ENCODE measurements at regions not wholly inside any gene's neighbourhood (a gene's known extent, or its start where the extent isn't known, plus 50 kb on each side); places are given as distances from the start of the nearest gene placed in this dataset.

GRCh38 chr5:74380193-74380592 lies 260.3 kb downstream of the ENC1 start:
- no TSS peak for BruUV-seq (replicated peaks)
- dilution Hi-C loops (cut with MboI; ENCODE audit: extremely low pct_ligation_motif_present, low sequenced_read_pairs), result no loop called here
- CTCF ChIA-PET, result interaction anchor here (0.9 to 1.4 kb wide), 5 partner anchors 12 to 84 kb away, joined by 3 to 6 read pairs (median 4); no protein-coding TSS in a partner anchor

More at GRCh38 chr5:74380193-74380592, 260.3 kb downstream of the ENC1 start:
- Histone ChIP-seq H3K27me3 (ENCODE audit: control insufficient read depth in 2 of 2, insufficient read depth in 2 of 2, low read length in 2 of 2) (peaks cover 0 to 3% of the 10 kb centered on the region in 2 experiments), H3K36me3 (ENCODE audit: control insufficient read depth in 2 of 2, extremely low read depth in 1 of 2, insufficient read depth in 2 of 2, low read length in 2 of 2) (no peaks in the 10 kb centered on the region), H3K4me3 (replicated peaks in 1 of 3; ENCODE audit: insufficient read depth in 1 of 3, low read depth in 1 of 3, low read length in 3 of 3) (no peak overlapping the region), H3K79me2 (ENCODE audit: control insufficient read depth, insufficient read depth, low read length) (no peaks in the 10 kb centered on the region), H3K9me3 (replicated peaks; ENCODE audit: control insufficient read depth, insufficient read depth, low read length) (no peaks in the 10 kb centered on the region), H3K4me1 (ENCODE audit: control insufficient read depth, extremely low read depth, insufficient read depth, low read length) (no peaks in the 10 kb centered on the region), H4K20me1 (replicated peaks; ENCODE audit: control insufficient read depth, extremely low read depth, insufficient read depth, low read length) (no peaks in the 10 kb centered on the region), H3K9ac (replicated peaks; ENCODE audit: extremely low read depth, insufficient read depth, low read length) (no peak overlapping the region), H2AFZ (ENCODE audit: low read depth, low read length) (no peak overlapping the region), H3K9me1 (replicated peaks; ENCODE audit: control insufficient read depth, extremely low read depth, insufficient read depth, low read length) (no peaks in the 10 kb centered on the region), H3K4me2 (ENCODE audit: insufficient read depth, low read length) (no peak overlapping the region), H3K27ac (ENCODE audit: insufficient read depth, low read depth, low read length) (no peak overlapping the region)
- POLR2A ChIA-PET, result no interaction called here
- TF ChIP-seq CTCF (IDR thresholded peaks at IDR 0.05; ENCODE audit: extremely low read depth in 1 of 2, insufficient read depth in 1 of 2, low read depth in 1 of 2, low read length in 2 of 2) (no peak), GATA2 (IDR thresholded peaks at IDR 0.05; ENCODE audit: insufficient read depth, insufficient read length, low read depth, low read length) (no peak), FOS (IDR thresholded peaks at IDR 0.05; ENCODE audit: borderline replicate concordance, insufficient read depth, low read length) (no peak), POLR2AphosphoS5 (IDR thresholded peaks at IDR 0.05; ENCODE audit: insufficient read depth, low read depth, low read length) (no peak), MYC (IDR thresholded peaks at IDR 0.05; ENCODE audit: low read depth, low read length) (no peak), EZH2 (IDR thresholded peaks at IDR 0.05; ENCODE audit: borderline replicate concordance, low read depth, low read length, severe bottlenecking) (no peak), JUN (IDR thresholded peaks at IDR 0.05; ENCODE audit: borderline replicate concordance, insufficient read depth, insufficient read length, low read depth) (no peak), MAX (IDR thresholded peaks at IDR 0.05; ENCODE audit: insufficient read depth, insufficient read length) (no peak), POLR2A (IDR thresholded peaks at IDR 0.05; ENCODE audit: low read depth, low read length) (no peak)
- intact Hi-C loops (cut with micrococcal nuclease), result no loop called here
- FAIRE-seq (no peak), DNase-seq (ENCODE audit: low read depth, low spot score) (peak; percentile 30)

Data from endothelial cell of umbilical vein (primary cell).